ENCODE measurements at regions not wholly inside any gene's neighbourhood (a gene's known extent, or its start where the extent isn't known, plus 50 kb on each side); places are given as distances from the start of the nearest gene placed in this dataset.
"Not testable (repeated sequence)": the region's sequence is repeated elsewhere in the genome, so short reads cannot be mapped to it uniquely, and the experiment has no call there.

- intact Hi-C loops (cut with micrococcal nuclease): no loop called here
- DNase-seq: no peak
- no peak for TF ChIP-seq CTCF (IDR thresholded peaks at IDR 0.05)
- no peak overlapping the region for H3K27ac Mint-ChIP-seq
- H4K20me1 ChIP-seq (ENCODE audit: insufficient read depth, low read length): no peaks in the 10 kb centered on the region
- no peaks in the 10 kb centered on the region for H3K4me1 Mint-ChIP-seq
- no peak overlapping the region for H3K27ac ChIP-seq (ENCODE audit: low read depth in 1 of 2, low read length in 2 of 2)
- H3K27me3 ChIP-seq (ENCODE audit: control insufficient read depth in 2 of 2, insufficient read depth in 2 of 2, low read length in 2 of 2): no peaks in the 10 kb centered on the region
- H2AFZ ChIP-seq (ENCODE audit: insufficient read depth, low read depth, low read length, poor library complexity, severe bottlenecking): no peak overlapping the region
- no peaks in the 10 kb centered on the region for H3K27me3 Mint-ChIP-seq (ENCODE audit: low read depth in 3 of 3)
- no peak overlapping the region for H3K4me2 ChIP-seq (replicated peaks; ENCODE audit: extremely low read depth, low read length, poor library complexity, severe bottlenecking)
- no CpG with 5 or more reads among the region's 3 CpGs for WGBS (ENCODE audit: insufficient coverage)
- no peak overlapping the region for H3K4me3 Mint-ChIP-seq
- H3K9ac ChIP-seq (ENCODE audit: insufficient read depth, low read length, poor library complexity, severe bottlenecking): no peak overlapping the region
- H3K9me3 ChIP-seq (replicated peaks in 1 of 2; ENCODE audit: control insufficient read depth in 1 of 2, insufficient read depth in 1 of 2, low read length in 2 of 2): peaks cover 23 to 27% of the 10 kb centered on the region in 2 donors
- no peaks in the 10 kb centered on the region for H3K36me3 Mint-ChIP-seq
- H3K4me1 ChIP-seq (ENCODE audit: control insufficient read depth in 1 of 2, insufficient read depth in 2 of 2, low read length in 2 of 2): no peaks in the 10 kb centered on the region
- peaks cover 6 to 20% (median 12%) of the 10 kb centered on the region in 7 donors for H3K9me3 Mint-ChIP-seq
- no peaks in the 10 kb centered on the region for H3K79me2 ChIP-seq (ENCODE audit: insufficient read depth, low read length)
- H3K36me3 ChIP-seq (replicated peaks in 1 of 2; ENCODE audit: control insufficient read depth in 1 of 2, insufficient read depth in 2 of 2, low read length in 2 of 2): no peaks in the 10 kb centered on the region
- H3K4me3 ChIP-seq (replicated peaks in 1 of 3; ENCODE audit: low read depth in 2 of 3, low read length in 3 of 3): no peak overlapping the region
These were observed 426.3 kb upstream of the FAM174A start for GRCh38 chr5:100108883-100109282.

DNA sequence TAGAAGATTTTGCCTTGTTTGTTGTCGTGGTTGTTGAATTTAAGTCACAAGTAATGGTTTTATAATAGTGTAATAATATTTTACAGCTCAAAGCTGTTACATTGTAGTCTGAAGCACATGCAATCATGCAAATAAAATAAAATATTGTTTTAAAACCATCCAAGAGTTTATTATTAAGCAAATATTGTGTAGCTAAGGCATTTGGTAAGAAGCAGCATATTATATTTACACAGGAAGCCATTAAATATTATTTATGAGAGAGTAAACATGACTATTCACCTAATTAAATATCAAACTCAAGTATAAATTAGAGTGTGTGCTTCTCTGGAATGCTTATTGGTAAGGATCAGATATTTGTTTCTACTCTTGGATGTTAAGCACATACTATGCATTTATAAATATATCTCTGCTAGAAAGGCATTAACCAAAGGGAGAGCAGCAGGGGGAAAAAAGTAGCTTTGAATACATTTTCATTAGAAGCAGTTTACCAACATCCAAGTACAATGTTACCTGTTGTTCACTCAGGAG is 431.5 kb upstream of the FAM174A start:
- H3K36me3 ChIP-seq (replicated peaks in 1 of 2; ENCODE audit: control insufficient read depth in 1 of 2, insufficient read depth in 2 of 2, low read length in 2 of 2); H3K4me1 Mint-ChIP-seq; DNase-seq; H3K79me2 ChIP-seq (ENCODE audit: insufficient read depth, low read length); H4K20me1 ChIP-seq (ENCODE audit: insufficient read depth, low read length); H3K27me3 ChIP-seq (ENCODE audit: control insufficient read depth in 2 of 2, insufficient read depth in 2 of 2, low read length in 2 of 2); H2AFZ ChIP-seq (ENCODE audit: insufficient read depth, low read depth, low read length, poor library complexity, severe bottlenecking); intact Hi-C loops (cut with micrococcal nuclease); H3K27me3 Mint-ChIP-seq (ENCODE audit: low read depth in 3 of 3); H3K4me3 Mint-ChIP-seq; H3K36me3 Mint-ChIP-seq; H3K9ac ChIP-seq (ENCODE audit: insufficient read depth, low read length, poor library complexity, severe bottlenecking); H3K4me3 ChIP-seq (replicated peaks in 1 of 3; ENCODE audit: low read depth in 2 of 3, low read length in 3 of 3); H3K4me1 ChIP-seq (ENCODE audit: control insufficient read depth in 1 of 2, insufficient read depth in 2 of 2, low read length in 2 of 2); H3K9me3 Mint-ChIP-seq; H3K27ac ChIP-seq (ENCODE audit: low read depth in 1 of 2, low read length in 2 of 2); H3K4me2 ChIP-seq (replicated peaks; ENCODE audit: extremely low read depth, low read length, poor library complexity, severe bottlenecking); H3K27ac Mint-ChIP-seq: not testable (repeated sequence)
- H3K9me3 ChIP-seq (replicated peaks in 1 of 2; ENCODE audit: control insufficient read depth in 1 of 2, insufficient read depth in 1 of 2, low read length in 2 of 2): peaks cover 10 to 11% of the 10 kb centered on the region in 2 donors
- no CpG with 5 or more reads among the region's 1 CpG for WGBS (ENCODE audit: insufficient coverage)

- H3K4me2 ChIP-seq (replicated peaks; ENCODE audit: extremely low read depth, low read length, poor library complexity, severe bottlenecking); H3K4me3 Mint-ChIP-seq; intact Hi-C loops (cut with micrococcal nuclease); H3K36me3 Mint-ChIP-seq; H4K20me1 ChIP-seq (ENCODE audit: insufficient read depth, low read length); H3K27ac Mint-ChIP-seq; H3K9me3 ChIP-seq (replicated peaks in 1 of 2; ENCODE audit: control insufficient read depth in 1 of 2, insufficient read depth in 1 of 2, low read length in 2 of 2); H3K79me2 ChIP-seq (ENCODE audit: insufficient read depth, low read length); H3K4me3 ChIP-seq (replicated peaks in 1 of 3; ENCODE audit: low read depth in 2 of 3, low read length in 3 of 3); H3K4me1 ChIP-seq (ENCODE audit: control insufficient read depth in 1 of 2, insufficient read depth in 2 of 2, low read length in 2 of 2); H3K36me3 ChIP-seq (replicated peaks in 1 of 2; ENCODE audit: control insufficient read depth in 1 of 2, insufficient read depth in 2 of 2, low read length in 2 of 2); H3K9ac ChIP-seq (ENCODE audit: insufficient read depth, low read length, poor library complexity, severe bottlenecking); H3K27me3 ChIP-seq (ENCODE audit: control insufficient read depth in 2 of 2, insufficient read depth in 2 of 2, low read length in 2 of 2); H3K27ac ChIP-seq (ENCODE audit: low read depth in 1 of 2, low read length in 2 of 2); DNase-seq; H3K4me1 Mint-ChIP-seq; H3K9me3 Mint-ChIP-seq; H3K27me3 Mint-ChIP-seq (ENCODE audit: low read depth in 3 of 3); H2AFZ ChIP-seq (ENCODE audit: insufficient read depth, low read depth, low read length, poor library complexity, severe bottlenecking): not testable (repeated sequence)
- WGBS (ENCODE audit: insufficient coverage): no CpG with 5 or more reads among the region's 2 CpGs
These were observed 433.7 kb upstream of the FAM174A start for GRCh38 chr5:100101466-100101865.

GRCh38 chr5:100096328-100096727 is 438.8 kb upstream of the FAM174A start:
- H3K27me3 ChIP-seq (ENCODE audit: control insufficient read depth in 2 of 2, insufficient read depth in 2 of 2, low read length in 2 of 2); H3K4me2 ChIP-seq (replicated peaks; ENCODE audit: extremely low read depth, low read length, poor library complexity, severe bottlenecking); H3K27ac ChIP-seq (ENCODE audit: low read depth in 1 of 2, low read length in 2 of 2); H4K20me1 ChIP-seq (ENCODE audit: insufficient read depth, low read length); H3K4me1 ChIP-seq (ENCODE audit: control insufficient read depth in 1 of 2, insufficient read depth in 2 of 2, low read length in 2 of 2); H3K4me3 ChIP-seq (replicated peaks in 1 of 3; ENCODE audit: low read depth in 2 of 3, low read length in 3 of 3); H3K79me2 ChIP-seq (ENCODE audit: insufficient read depth, low read length); H3K4me3 Mint-ChIP-seq; H3K9me3 Mint-ChIP-seq; H3K27ac Mint-ChIP-seq; H3K9ac ChIP-seq (ENCODE audit: insufficient read depth, low read length, poor library complexity, severe bottlenecking); H2AFZ ChIP-seq (ENCODE audit: insufficient read depth, low read depth, low read length, poor library complexity, severe bottlenecking); DNase-seq; H3K36me3 ChIP-seq (replicated peaks in 1 of 2; ENCODE audit: control insufficient read depth in 1 of 2, insufficient read depth in 2 of 2, low read length in 2 of 2); H3K9me3 ChIP-seq (replicated peaks in 1 of 2; ENCODE audit: control insufficient read depth in 1 of 2, insufficient read depth in 1 of 2, low read length in 2 of 2); H3K36me3 Mint-ChIP-seq; H3K27me3 Mint-ChIP-seq (ENCODE audit: low read depth in 3 of 3); H3K4me1 Mint-ChIP-seq; intact Hi-C loops (cut with micrococcal nuclease): not testable (repeated sequence)
